ENCODE measurements at regions not wholly inside any gene's neighbourhood (a gene's known extent, or its start where the extent isn't known, plus 50 kb on each side); places are given as distances from the start of the nearest gene placed in this dataset.

DNA sequence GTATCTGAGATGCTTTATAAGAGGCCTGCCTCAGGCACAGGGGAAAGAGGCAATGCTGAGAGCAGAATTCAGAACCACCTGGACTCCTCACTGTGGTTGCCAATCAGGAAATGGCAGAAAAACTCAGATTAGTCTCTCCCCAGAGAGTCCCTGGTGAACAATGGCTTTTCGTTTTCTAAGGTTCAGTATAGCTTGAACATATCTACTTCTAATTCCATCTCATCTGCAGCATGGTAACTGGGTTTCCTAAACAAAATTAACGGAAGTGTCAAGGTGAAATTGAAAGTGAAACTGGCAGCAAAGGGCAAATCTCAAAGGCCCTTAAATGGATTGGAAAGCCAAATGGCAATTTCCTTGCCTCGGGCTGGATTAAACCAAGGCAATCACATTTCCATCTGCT is 480.2 kb upstream of the ACVR2A start:
- no peak for DNase-seq (ENCODE audit: low spot score)
- TF ChIP-seq, protein P1, sequence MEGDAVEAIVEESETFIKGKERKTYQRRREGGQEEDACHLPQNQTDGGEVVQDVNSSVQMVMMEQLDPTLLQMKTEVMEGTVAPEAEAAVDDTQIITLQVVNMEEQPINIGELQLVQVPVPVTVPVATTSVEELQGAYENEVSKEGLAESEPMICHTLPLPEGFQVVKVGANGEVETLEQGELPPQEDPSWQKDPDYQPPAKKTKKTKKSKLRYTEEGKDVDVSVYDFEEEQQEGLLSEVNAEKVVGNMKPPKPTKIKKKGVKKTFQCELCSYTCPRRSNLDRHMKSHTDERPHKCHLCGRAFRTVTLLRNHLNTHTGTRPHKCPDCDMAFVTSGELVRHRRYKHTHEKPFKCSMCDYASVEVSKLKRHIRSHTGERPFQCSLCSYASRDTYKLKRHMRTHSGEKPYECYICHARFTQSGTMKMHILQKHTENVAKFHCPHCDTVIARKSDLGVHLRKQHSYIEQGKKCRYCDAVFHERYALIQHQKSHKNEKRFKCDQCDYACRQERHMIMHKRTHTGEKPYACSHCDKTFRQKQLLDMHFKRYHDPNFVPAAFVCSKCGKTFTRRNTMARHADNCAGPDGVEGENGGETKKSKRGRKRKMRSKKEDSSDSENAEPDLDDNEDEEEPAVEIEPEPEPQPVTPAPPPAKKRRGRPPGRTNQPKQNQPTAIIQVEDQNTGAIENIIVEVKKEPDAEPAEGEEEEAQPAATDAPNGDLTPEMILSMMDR (IDR thresholded peaks at IDR 0.05), result no peak
- ATAC-seq (ENCODE audit: low FRiP score), result no peak

DNA sequence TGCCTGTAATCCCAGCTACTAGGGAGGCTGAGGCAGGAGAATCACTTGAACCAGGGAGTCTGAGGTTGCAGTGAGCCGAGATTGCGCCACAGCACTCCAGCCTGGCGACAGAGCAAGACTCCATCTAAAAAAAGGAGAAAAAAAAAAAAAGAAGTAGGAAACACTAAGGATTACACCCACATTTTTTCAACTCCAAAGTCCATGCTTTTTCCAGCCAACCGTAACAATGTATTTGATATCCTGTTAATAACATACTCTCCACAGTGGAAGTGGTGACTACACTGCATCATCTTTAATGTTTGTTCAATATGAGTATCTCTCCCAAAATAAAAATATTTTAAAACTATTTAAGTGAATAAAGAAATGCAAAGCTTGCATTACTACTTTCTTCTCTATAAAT is 481.6 kb upstream of the ACVR2A start:
- DNase-seq (ENCODE audit: low spot score) (no peak), ATAC-seq (ENCODE audit: low FRiP score) (no peak)
- TF ChIP-seq, protein P1 (IDR thresholded peaks at IDR 0.05), result no peak

DNA sequence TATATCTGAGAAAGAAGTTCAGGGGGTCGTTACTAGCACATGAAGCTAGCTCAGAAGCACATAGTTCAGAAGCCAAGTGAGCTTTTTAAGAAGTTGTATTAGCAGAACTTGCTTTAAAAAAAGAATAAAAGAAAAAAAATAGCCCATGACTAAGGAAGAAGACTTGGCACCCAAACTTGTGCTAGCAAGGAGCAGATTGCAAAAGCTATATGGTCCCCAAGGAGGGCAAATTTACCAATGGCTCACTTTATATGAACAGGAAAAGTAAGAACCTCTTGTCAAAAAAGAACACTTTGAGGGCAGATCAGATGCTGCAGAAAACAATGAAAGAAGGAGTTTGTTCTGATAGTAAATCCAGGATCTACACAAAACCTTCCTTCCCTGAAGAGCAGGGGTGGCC is 486.5 kb upstream of the ACVR2A start:
- DNase-seq (ENCODE audit: low spot score), result no peak
- TF ChIP-seq, protein P1 (IDR thresholded peaks at IDR 0.05), result no peak
- ATAC-seq (ENCODE audit: low FRiP score), result no peak

DNA sequence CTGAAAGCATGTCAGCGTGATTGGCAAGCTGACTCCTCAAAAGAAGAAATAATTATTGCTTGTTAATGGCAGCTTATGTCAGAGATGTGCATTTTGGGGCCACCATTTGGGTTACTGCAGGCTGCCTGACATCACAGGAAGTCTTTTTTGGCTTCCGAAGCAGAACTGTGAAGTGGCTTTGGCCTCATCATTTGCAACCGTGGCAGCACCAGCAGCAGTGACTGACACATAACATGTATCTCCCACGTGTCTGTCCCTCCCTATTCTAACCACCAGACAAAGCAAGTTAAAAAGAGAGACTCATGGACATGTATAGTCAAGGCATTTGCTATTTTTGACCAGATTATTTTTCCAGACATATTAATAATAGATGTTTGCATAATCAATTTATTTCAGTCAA is 488.7 kb upstream of the ACVR2A start:
- ATAC-seq (ENCODE audit: low FRiP score) (no peak), DNase-seq (ENCODE audit: low spot score) (no peak)
- TF ChIP-seq, protein P1 (IDR thresholded peaks at IDR 0.05), result no peak

DNA sequence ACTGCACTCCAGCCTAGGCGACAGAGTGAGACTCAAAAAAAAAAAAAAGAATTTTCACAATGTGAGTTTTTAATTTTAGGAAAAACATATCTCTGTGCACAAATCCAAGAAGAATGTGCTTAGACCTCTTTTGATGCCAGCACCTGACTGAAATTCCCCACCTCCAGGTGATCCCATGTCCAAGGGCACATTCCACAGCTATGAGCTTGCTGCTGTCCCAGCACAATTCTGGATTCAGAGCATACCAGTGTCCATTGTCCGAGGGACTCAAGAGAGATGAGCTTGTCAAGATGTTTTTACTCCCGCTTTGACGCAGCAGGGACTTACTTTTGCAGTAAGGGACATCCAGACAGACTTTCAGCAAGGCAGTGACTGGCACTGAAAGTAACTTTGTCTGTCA is 489.1 kb upstream of the ACVR2A start:
- TF ChIP-seq, protein P1 (IDR thresholded peaks at IDR 0.05), result no peak
- ATAC-seq (ENCODE audit: low FRiP score) (no peak), DNase-seq (ENCODE audit: low spot score) (no peak)

DNA sequence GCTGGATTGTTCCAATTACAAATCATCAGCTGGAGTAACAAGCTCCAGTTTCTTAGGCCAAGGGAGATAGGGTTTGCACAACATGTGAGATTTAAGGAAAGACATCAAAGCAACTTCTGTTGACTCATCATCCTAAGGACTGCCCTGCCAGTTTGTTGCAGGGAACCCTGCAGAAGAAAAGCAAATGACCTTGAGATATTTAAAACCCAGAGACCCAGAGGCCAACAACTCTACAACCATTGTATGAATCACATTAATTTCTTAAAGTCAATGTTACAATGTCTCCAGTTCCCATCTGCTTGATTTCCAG is 491.8 kb upstream of the ACVR2A start:
- no peak for ATAC-seq (ENCODE audit: low FRiP score)
- no peak for DNase-seq (ENCODE audit: low spot score)
- TF ChIP-seq, protein P1 (IDR thresholded peaks at IDR 0.05), result no peak

DNA sequence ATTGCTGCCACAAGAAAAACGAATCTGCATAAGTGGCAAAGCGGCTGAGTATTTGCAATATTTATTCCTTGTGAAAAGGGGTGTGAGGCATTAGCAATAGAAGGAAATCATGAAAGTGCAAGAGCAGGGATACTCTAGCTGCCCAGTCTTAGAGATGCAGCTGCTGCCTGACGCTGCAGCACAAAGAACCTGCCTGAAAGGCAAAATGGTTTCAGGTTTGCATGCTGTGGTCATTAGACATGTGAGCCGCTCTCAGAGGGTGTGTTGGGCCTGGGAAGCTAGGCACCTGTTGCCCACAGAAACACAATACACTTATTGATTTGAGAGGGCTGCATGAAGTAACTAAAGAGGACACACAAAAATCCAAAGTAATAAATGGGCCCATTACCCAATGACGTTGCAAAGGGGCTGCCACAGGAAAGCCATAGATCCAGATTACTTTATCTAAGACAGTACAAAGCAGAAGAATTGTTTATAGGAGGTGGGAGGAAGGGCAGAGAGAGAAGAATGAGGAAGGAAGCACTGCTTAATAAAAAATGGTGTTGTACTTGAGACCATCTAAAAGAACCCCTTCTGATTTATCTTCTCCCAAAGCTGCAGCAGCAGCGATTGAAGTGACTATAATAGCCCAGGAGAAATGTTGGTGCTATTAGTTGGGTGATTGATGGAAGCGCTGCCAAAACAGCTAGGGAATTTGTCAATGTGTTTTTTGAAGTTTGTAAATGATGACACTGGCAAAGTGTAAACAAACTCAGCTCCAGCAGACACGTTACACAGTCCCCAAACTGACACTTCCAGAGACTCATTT is 492.4 kb upstream of the ACVR2A start:
- no peak for DNase-seq (ENCODE audit: low spot score)
- ATAC-seq (ENCODE audit: low FRiP score), result no peak
- TF ChIP-seq, protein P1 (IDR thresholded peaks at IDR 0.05), result no peak

Measured in omental fat pad (tissue), 3 donors.